Stimulated activated effector memory CD8-positive, alpha-beta T cell treated with anti-CD3 and anti-CD28 coated beads, Interleukin-12 subunit alpha, Interleukin-12 subunit beta, amount 100 ng/mL, for 72 hours (primary cell): ENCODE measurements at regions not wholly inside any gene's neighbourhood (a gene's known extent, or its start where the extent isn't known, plus 50 kb on each side); places are given as distances from the start of the nearest gene placed in this dataset.

Experiments
- ATAC-seq: fragments of 150-1000 bp; cut with Tn5 transposase; 2 replicates; pipeline ENCODE4 v1.10.0; 2021
- DNase-seq, 2 donors: peaks; one replicate each; pipeline ENCODE4 v3.0.0; 2021 to 2022; ENCODE audit warnings: low spot score in 2 of 2
- H3K27ac Mint-ChIP-seq: one replicate; pipeline ENCODE4 v1.8.0; 2022; ENCODE audit warnings: mild to moderate bottlenecking, mixed read lengths
- H3K36me3 Mint-ChIP-seq: one replicate; pipeline ENCODE4 v1.8.0; 2022; ENCODE audit warnings: mild to moderate bottlenecking, mixed read lengths
- H3K4me1 Mint-ChIP-seq: one replicate; pipeline ENCODE4 v1.8.0; 2022; ENCODE audit warnings: mixed read lengths
- H3K4me3 Mint-ChIP-seq: one replicate; pipeline ENCODE4 v1.8.0; 2022; ENCODE audit warnings: mild to moderate bottlenecking, mixed read lengths
- H3K9me3 Mint-ChIP-seq: one replicate; pipeline ENCODE4 v1.8.0; 2022; ENCODE audit warnings: mixed read lengths

- Mint-ChIP-seq H3K4me1 (no peaks in the 10 kb centered on the region), H3K36me3 (no peaks in the 10 kb centered on the region), H3K27ac (no peak overlapping the region)
Observed at GRCh38 chr2:158049129-158049855, 52.4 kb upstream of the UPP2 start.

GRCh38 chr2:158048327-158048726 is 53.3 kb upstream of the UPP2 start:
- H3K36me3 Mint-ChIP-seq = no peaks in the 10 kb centered on the region
- peak; percentile 28 for ATAC-seq
- no peaks in the 10 kb centered on the region for H3K4me1 Mint-ChIP-seq

More at GRCh38 chr2:158049129-158049855, 52.4 kb upstream of the UPP2 start:
- Mint-ChIP-seq H3K9me3 (no peaks in the 10 kb centered on the region), H3K4me3 (no peak overlapping the region)
- ATAC-seq = no peak
- no peak for DNase-seq

GRCh38 chr2:158047156-158047611 is 54.5 kb upstream of the UPP2 start:
- H3K4me1 Mint-ChIP-seq = no peaks in the 10 kb centered on the region
- H3K36me3 Mint-ChIP-seq = no peaks in the 10 kb centered on the region
- DNase-seq (no peak), ATAC-seq (no peak)
- no peaks in the 10 kb centered on the region for H3K9me3 Mint-ChIP-seq
- H3K27ac Mint-ChIP-seq = no peak overlapping the region
- H3K4me3 Mint-ChIP-seq = no peak overlapping the region

More at GRCh38 chr2:158048327-158048726, 53.3 kb upstream of the UPP2 start:
- H3K9me3 Mint-ChIP-seq = no peaks in the 10 kb centered on the region
- no peak overlapping the region for H3K27ac Mint-ChIP-seq
- DNase-seq = no peak
- H3K4me3 Mint-ChIP-seq = no peak overlapping the region

- Mint-ChIP-seq H3K9me3 (no peaks in the 10 kb centered on the region), H3K4me1 (no peaks in the 10 kb centered on the region), H3K27ac (no peak overlapping the region), H3K4me3 (no peak overlapping the region), H3K36me3 (no peaks in the 10 kb centered on the region)
- ATAC-seq (no peak), DNase-seq (no peak)
Observed at GRCh38 chr2:158046121-158046880, 55.4 kb upstream of the UPP2 start.

DNA sequence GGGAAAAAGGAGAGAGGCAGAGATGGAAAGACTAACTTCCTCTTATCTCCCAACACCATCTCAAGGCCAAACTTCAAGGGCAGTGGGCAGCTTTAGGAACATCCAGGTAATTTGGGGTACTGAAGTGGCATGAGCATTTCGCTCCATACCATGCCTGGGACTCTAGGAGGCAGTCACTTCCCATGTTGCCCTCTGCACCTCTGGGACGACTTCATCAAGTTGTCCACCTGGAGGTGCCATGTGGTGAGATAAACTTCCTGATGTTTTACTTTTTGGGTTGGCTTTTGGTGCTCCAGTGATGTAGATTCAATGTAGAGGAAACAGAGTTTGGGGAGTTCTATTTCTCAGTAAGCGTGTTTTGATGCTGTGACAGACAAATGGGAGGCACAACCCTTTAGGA is 56.3 kb upstream of the UPP2 start:
- H3K4me1 Mint-ChIP-seq = no peaks in the 10 kb centered on the region
- no peaks in the 10 kb centered on the region for H3K9me3 Mint-ChIP-seq
- no peak overlapping the region for H3K27ac Mint-ChIP-seq
- H3K4me3 Mint-ChIP-seq = no peak overlapping the region
- no peaks in the 10 kb centered on the region for H3K36me3 Mint-ChIP-seq
- ATAC-seq (no peak), DNase-seq (no peak)

DNA sequence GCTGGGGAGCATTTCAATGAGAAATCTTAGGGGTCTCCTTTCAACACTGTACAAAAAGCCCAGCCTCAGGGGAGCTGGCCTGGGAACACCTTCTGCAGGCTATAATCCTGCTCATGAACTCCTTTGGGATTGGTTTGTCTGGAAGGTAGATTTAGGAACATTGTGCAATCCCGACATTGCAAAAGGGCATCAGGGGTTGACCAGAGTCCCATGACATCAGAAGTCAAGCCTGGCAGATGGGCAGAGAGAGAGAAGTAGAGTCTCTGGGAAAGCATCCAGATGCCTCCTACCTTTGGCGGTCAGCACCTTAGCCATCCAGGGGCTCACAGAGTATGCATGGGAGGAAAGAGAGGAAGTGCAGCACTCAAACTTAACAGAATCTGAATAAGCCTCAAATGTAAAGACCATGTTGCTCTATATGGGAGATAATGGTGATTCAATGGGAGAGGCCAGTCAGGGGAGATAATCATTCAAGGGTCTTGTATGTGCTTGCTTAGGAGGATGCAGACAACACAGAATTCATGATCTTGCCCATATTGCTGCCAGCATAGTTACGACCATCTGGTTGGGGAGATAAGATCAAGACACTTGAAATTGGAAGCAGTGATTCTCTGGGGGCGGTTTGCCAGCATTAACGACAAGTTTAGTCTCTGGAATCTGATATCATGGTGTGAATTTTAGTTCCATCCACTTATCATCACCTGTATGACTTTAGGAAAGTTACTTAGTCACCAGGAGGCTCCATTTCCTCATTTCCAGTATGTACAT is 58.3 kb upstream of the UPP2 start:
- ATAC-seq = no peak
- Mint-ChIP-seq H3K9me3 (no peaks in the 10 kb centered on the region), H3K27ac (no peak overlapping the region), H3K36me3 (no peaks in the 10 kb centered on the region), H3K4me3 (no peak overlapping the region), H3K4me1 (no peaks in the 10 kb centered on the region)
- DNase-seq = no peak

DNA sequence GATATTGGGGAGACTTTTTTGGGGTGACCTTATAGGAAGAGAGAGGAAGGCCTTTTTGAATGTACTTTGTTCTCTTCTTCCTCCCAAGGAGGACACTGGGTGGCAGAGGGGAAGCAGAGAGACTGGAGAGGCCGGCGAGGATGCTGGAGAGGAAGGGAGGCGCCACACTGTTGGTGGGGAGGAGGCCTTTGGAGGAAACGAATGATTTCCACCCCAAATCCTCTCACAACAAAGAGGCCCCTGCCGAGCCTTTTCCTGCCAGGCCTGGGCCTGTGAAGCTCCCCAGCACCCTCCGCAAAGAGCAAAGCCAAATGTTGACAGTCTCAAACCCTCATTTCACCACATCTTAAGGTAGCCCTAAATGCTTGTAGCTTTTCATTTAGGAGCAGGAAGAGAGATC is 59.0 kb upstream of the UPP2 start:
- Mint-ChIP-seq H3K27ac (no peak overlapping the region), H3K9me3 (no peaks in the 10 kb centered on the region), H3K36me3 (no peaks in the 10 kb centered on the region), H3K4me1 (no peaks in the 10 kb centered on the region), H3K4me3 (no peak overlapping the region)
- no peak for ATAC-seq
- no peak for DNase-seq

DNA sequence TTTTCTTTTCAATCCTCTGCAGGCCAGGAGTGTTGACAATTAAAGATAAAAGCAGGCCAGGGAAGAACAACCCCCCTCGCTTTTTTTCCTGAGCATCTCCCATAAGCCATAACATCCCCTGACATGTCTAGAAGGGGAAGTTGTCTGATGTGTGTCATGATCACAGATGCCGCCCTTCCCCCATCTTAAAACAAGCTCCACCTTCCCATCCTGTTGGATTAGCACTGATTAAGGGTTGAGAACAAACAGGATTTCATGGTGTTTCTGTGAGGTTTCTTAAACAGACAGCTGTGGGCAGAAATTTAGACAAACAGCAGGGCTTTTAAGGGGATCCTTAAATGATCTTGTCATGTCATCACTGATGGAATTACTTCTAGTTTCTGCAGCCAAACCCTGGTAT is 59.4 kb upstream of the UPP2 start:
- Mint-ChIP-seq H3K27ac (no peak overlapping the region), H3K36me3 (no peaks in the 10 kb centered on the region), H3K9me3 (no peaks in the 10 kb centered on the region), H3K4me1 (no peaks in the 10 kb centered on the region), H3K4me3 (no peak overlapping the region)
- DNase-seq (no peak), ATAC-seq (no peak)

- ATAC-seq = no peak
- Mint-ChIP-seq H3K36me3 (no peaks in the 10 kb centered on the region), H3K9me3 (no peaks in the 10 kb centered on the region)
Observed at GRCh38 chr2:158041400-158041799, 60.3 kb upstream of the UPP2 start.

DNA sequence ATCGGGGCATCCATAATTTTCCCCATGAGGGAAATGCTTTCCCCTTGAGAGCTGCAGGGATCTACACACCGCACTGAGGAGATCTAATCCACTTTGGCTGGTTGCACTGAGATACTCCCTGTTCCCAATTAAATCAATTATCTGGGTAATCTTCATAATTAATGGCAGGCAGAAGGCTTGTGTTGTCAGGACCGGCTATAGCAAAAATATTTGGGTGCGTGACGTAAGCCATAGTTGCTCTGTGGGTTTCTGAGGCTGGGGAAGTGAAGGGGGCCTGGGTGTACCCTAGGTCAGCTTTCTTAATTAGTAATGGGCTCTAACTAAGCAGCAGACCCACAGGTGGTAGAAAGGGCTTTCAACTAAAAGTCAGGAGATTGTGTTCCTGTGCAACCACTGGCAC is 62.8 kb upstream of the UPP2 start:
- no peak for DNase-seq
- Mint-ChIP-seq H3K27ac (no peak overlapping the region), H3K4me3 (no peak overlapping the region), H3K36me3 (no peaks in the 10 kb centered on the region), H3K4me1 (peaks cover 6% of the 10 kb centered on the region), H3K9me3 (no peaks in the 10 kb centered on the region)
- no peak for ATAC-seq

More at GRCh38 chr2:158041400-158041799, 60.3 kb upstream of the UPP2 start:
- no peak for DNase-seq
- H3K27ac Mint-ChIP-seq = no peak overlapping the region
- no peak overlapping the region for H3K4me3 Mint-ChIP-seq
- H3K4me1 Mint-ChIP-seq = no peaks in the 10 kb centered on the region

DNA sequence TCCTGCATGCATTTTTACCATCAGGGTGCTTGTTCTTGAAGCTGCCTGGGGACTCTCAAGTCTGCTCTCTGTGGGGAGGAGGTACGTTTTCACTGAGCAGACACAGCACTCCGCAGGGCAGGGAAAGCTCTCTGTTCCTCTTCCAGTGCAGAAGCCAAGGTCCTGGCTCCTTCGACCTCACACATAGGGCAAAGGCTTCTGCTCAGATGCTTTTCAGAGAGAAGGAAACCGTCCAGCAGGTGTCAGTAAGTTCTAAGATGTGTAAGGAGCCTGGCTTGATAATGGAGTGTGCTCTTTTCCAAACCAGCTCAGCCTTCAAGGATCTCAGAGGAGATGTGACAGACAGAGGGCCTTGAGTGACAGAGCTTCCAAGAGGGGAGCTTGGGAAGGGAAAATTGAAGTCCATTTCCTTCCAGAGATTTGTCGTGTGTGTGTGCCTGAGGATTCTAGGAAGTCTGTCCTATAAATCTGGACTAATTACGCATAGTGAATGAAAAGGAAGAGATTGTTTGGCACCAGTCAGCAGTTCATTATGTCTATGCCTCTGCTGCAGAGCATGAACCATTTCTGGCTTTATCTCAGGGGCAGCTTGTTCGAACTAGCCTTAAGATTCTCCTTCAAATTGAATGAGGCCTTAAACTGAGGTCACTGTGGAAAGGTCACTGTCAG is 67.3 kb upstream of the UPP2 start:
- Mint-ChIP-seq H3K27ac (no peak overlapping the region), H3K36me3 (no peaks in the 10 kb centered on the region), H3K4me3 (no peak overlapping the region), H3K4me1 (peaks cover 6% of the 10 kb centered on the region), H3K9me3 (no peaks in the 10 kb centered on the region)
- DNase-seq = no peak
- ATAC-seq = peak; percentile 20

DNA sequence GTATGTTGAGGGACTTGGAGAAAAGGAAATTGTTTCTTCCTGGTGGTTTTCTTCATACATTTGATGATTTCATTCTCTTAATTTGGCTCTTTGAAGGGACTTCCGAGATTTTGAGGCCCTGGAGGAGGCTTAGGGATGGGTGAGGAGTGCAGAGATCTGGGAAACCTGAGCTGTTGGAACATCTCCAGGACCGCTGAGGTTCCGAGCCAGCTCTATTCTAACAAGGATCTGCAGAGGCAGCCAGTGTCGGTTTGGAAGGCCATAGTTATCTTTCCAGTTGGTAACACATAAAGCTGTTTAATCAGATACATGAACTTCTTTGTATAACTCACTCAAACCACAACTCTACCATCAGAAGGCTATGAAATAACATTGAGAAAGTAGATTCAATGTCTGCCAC is 70.3 kb upstream of the UPP2 start:
- DNase-seq (no peak), ATAC-seq (no peak)
- peaks cover 6% of the 10 kb centered on the region for H3K4me1 Mint-ChIP-seq
- no peak overlapping the region for H3K27ac Mint-ChIP-seq
- H3K36me3 Mint-ChIP-seq = no peaks in the 10 kb centered on the region
- H3K4me3 Mint-ChIP-seq = no peak overlapping the region
- H3K9me3 Mint-ChIP-seq = no peaks in the 10 kb centered on the region

DNA sequence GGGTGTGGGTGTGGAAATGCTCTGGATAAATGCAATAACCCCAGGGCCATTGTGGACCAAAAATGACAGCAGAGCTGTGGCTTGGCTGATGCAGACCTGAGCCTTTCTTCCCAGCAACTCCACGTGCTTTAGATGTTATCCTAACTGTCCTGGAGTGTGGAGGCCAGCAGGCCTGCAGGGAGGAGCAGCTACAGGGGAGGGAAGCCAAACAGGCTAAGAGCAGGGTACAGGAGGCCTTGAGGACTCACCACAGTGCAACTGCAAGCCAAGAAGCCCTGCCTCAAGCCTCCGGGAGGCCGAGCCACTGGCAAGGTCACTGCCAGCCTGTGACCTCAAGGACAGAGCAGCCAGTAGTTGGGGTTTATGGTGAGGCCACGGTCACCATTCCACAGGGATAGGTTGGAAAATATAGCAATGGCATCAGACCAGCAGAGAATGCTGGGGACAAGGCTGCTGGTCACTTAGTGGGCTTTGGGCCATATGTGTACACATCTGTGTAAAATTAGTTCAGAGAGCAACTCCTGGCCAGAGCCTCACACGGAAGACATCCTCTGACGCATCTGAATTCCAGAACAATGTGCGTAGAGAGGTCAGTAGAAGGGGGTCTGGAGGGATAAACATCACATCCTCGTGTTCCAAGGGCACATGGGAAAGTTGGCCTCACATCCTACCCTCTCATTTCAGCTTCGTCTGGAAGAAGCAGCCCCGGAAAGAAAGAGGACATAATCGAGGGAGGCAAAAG is 76.2 kb upstream of the UPP2 start:
- ATAC-seq = no peak
- Mint-ChIP-seq H3K27ac (no peak overlapping the region), H3K4me3 (no peak overlapping the region), H3K9me3 (no peaks in the 10 kb centered on the region), H3K4me1 (no peaks in the 10 kb centered on the region), H3K36me3 (no peaks in the 10 kb centered on the region)
- no peak for DNase-seq

DNA sequence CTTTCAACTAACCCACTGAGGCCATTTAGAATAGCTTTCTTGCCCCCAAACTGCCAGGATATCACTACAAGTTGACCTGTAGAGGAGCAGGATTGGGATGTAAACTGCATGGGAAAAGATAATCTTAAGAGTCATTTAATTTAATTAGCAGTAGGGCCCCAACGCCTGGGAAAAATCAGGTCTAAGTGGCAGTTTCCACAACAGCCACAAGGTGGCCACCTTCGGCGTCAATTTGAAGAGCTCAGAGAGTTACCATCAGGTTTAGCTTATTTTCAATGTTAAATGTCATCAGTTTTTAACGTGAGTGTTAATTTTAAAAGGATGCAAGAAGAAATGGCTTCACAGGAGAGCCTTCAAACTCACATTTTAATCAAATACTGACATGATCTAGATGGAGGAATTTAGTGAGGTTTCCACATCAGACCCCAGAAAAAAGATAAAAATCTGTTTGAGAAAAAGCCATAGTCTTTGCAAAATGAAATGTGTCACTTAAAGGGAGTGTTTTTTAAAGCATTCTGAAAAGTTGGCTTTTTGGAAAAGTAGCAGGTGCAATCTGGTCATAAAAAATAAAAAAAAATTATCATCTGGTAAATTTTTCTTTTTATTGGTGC is 77.3 kb upstream of the UPP2 start:
- ATAC-seq (no peak), DNase-seq (peak; percentile 29 to 67)
- Mint-ChIP-seq H3K36me3 (no peaks in the 10 kb centered on the region), H3K9me3 (no peaks in the 10 kb centered on the region), H3K27ac (no peak overlapping the region), H3K4me1 (no peaks in the 10 kb centered on the region), H3K4me3 (no peak overlapping the region)
